CD14-positive monocyte (primary cell): ENCODE measurements at regions not wholly inside any gene's neighbourhood (a gene's known extent, or its start where the extent isn't known, plus 50 kb on each side); places are given as distances from the start of the nearest gene placed in this dataset.

ENCODE experiments used
- DNase-seq, 3 donors: peaks; one replicate each; pipeline ENCODE4 v3.0.0-alpha.2; 2011 to 2022
- H2AFZ ChIP-seq: 2 replicates; pipeline ENCODE4 v1.6.0; 2012; ENCODE audit warnings: mild to moderate bottlenecking, low read depth, low read length, inconsistent platforms; ENCODE audit not compliant: insufficient read depth, poor library complexity, severe bottlenecking
- H3K27ac ChIP-seq, 2 donors: 1 replicate in 1 of 2; 2 replicates in 1 of 2; pipeline ENCODE4 v1.5.1; 2012 to 2013; ENCODE audit warnings: low read length in 2 of 2, control low read depth in 1 of 2, inconsistent platforms in 1 of 2, low read depth in 1 of 2, mild to moderate bottlenecking in 1 of 2
- H3K27me3 ChIP-seq, 2 donors: one replicate each; pipeline versions ENCODE4 v1.6.0 to v1.6.1; 2011 to 2013; ENCODE audit warnings: low read length in 2 of 2; ENCODE audit not compliant: control insufficient read depth in 2 of 2, insufficient read depth in 2 of 2
- H3K36me3 ChIP-seq, 2 donors: replicated peaks in 1 of 2; 1 replicate in 1 of 2; 2 replicates in 1 of 2; pipeline versions ENCODE4 v1.5.1 to v1.6.1; 2012 to 2013; ENCODE audit warnings: low read length in 2 of 2, control low read depth in 1 of 2, inconsistent platforms in 1 of 2, mild to moderate bottlenecking in 1 of 2; ENCODE audit not compliant: insufficient read depth in 2 of 2, control insufficient read depth in 1 of 2
- H3K4me1 ChIP-seq, 2 donors: 1 replicate in 1 of 2; 2 replicates in 1 of 2; pipeline versions ENCODE4 v1.5.1 to v1.6.1; 2012 to 2013; ENCODE audit warnings: low read length in 2 of 2, control low read depth in 1 of 2, inconsistent platforms in 1 of 2, mild to moderate bottlenecking in 1 of 2, moderate library complexity in 1 of 2; ENCODE audit not compliant: insufficient read depth in 2 of 2, control insufficient read depth in 1 of 2
- H3K4me2 ChIP-seq: replicated peaks from 2 replicates; pipeline ENCODE3; 2012; ENCODE audit warnings: low read length, moderate library complexity, mild to moderate bottlenecking; ENCODE audit not compliant: poor library complexity, severe bottlenecking; ENCODE audit errors: extremely low read depth
- H3K4me3 ChIP-seq, 3 experiments: fragments of 200-600 bp in 1 of 3; sonication (generic) in 1 of 3; replicated peaks in 1 of 3; 1 replicate in 2 of 3; 2 replicates in 1 of 3; pipeline ENCODE4 v1.5.1; 2011 to 2013; ENCODE audit warnings: low read length in 3 of 3, mild to moderate bottlenecking in 3 of 3, control low read depth in 2 of 3, low read depth in 2 of 3, inconsistent platforms in 1 of 3, moderate library complexity in 1 of 3
- H3K79me2 ChIP-seq: 2 replicates; pipeline ENCODE4 v1.6.0; 2012; ENCODE audit warnings: mild to moderate bottlenecking, control low read depth, inconsistent platforms, low read length, moderate library complexity; ENCODE audit not compliant: insufficient read depth
- H3K9ac ChIP-seq: 2 replicates; pipeline ENCODE4 v1.6.0; 2017; ENCODE audit warnings: low read length, mild to moderate bottlenecking; ENCODE audit not compliant: insufficient read depth, poor library complexity, severe bottlenecking
- H3K9me3 ChIP-seq, 2 donors: replicated peaks in 1 of 2; 1 replicate in 1 of 2; 2 replicates in 1 of 2; pipeline versions ENCODE4 v1.5.1 to v1.6.1; 2012 to 2013; ENCODE audit warnings: low read length in 2 of 2, control low read depth in 1 of 2; ENCODE audit not compliant: control insufficient read depth in 1 of 2, insufficient read depth in 1 of 2
- H4K20me1 ChIP-seq: 2 replicates; pipeline ENCODE4 v1.6.0; 2012; ENCODE audit warnings: mild to moderate bottlenecking, low read length, control low read depth, moderate library complexity; ENCODE audit not compliant: insufficient read depth
- H3K27ac Mint-ChIP-seq, 7 donors: one replicate each; pipeline ENCODE4 v1.8.0; 2020; ENCODE audit warnings: mild to moderate bottlenecking in 7 of 7, mixed read lengths in 7 of 7, moderate library complexity in 6 of 7, inconsistent platforms in 2 of 7
- H3K27me3 Mint-ChIP-seq, 3 donors: one replicate each; pipeline ENCODE4 v1.8.0; 2021 to 2022; ENCODE audit warnings: low read depth in 3 of 3, mild to moderate bottlenecking in 3 of 3, mixed read lengths in 3 of 3, moderate library complexity in 3 of 3, inconsistent platforms in 1 of 3
- H3K36me3 Mint-ChIP-seq, 2 donors: one replicate each; pipeline ENCODE4 v1.8.0; 2020; ENCODE audit warnings: mixed read lengths in 2 of 2, inconsistent platforms in 1 of 2, mild to moderate bottlenecking in 1 of 2
- H3K4me1 Mint-ChIP-seq: one replicate; pipeline ENCODE4 v1.8.0; 2020; ENCODE audit warnings: mild to moderate bottlenecking, mixed read lengths
- H3K4me3 Mint-ChIP-seq, 2 donors: one replicate each; pipeline ENCODE4 v1.8.0; 2020; ENCODE audit warnings: mild to moderate bottlenecking in 2 of 2, mixed read lengths in 2 of 2, moderate library complexity in 1 of 2
- H3K9me3 Mint-ChIP-seq, 7 donors: one replicate each; pipeline ENCODE4 v1.8.0; 2020 to 2022; ENCODE audit warnings: mixed read lengths in 7 of 7, mild to moderate bottlenecking in 6 of 7, moderate library complexity in 6 of 7, inconsistent platforms in 2 of 7
- CTCF ChIP-seq: fragments of 200-600 bp; IDR thresholded peaks from one replicate; pipeline ENCODE4 v1.8.0; 2022; ENCODE audit warnings: antibody characterized with exemption, mild to moderate bottlenecking
- WGBS: methylation state at CpG from one replicate; pipeline ENCODE4 v1.1.5; 2013; ENCODE audit warnings: missing lambda C conversion rate; ENCODE audit not compliant: insufficient coverage; 5-methylcytosine and 5-hydroxymethylcytosine counted together
- intact Hi-C, 2 donors: fragments of 100-400 bp; cut with micrococcal nuclease; formaldehyde crosslinking; loops; one replicate each; pipeline versions ENCODE4 v1.15.0 to v1.15.1; 2023

- intact Hi-C loops = no loop called here
- Histone ChIP-seq H3K27ac (no peak overlapping the region), H3K36me3 (no peaks in the 10 kb centered on the region), H3K9ac (no peak overlapping the region), H3K27me3 (no peaks in the 10 kb centered on the region), H4K20me1 (no peaks in the 10 kb centered on the region), H3K9me3 (no peaks in the 10 kb centered on the region), H3K4me1 (no peaks in the 10 kb centered on the region), H3K79me2 (no peaks in the 10 kb centered on the region), H3K4me3 (no peak overlapping the region), H3K4me2 (no peak overlapping the region), H2AFZ (no peak overlapping the region)
- peaks cover 16% of the 10 kb centered on the region for H3K4me1 Mint-ChIP-seq
- peaks cover 0 to 3% (median 2%) of the 10 kb centered on the region in 3 donors for H3K27me3 Mint-ChIP-seq
- H3K27ac Mint-ChIP-seq = peak overlapping the region in 1 of 7 donors; percentile 52
- WGBS = 0% methylated on average over 1 of the region's 5 CpGs
- no peak for DNase-seq
- H3K4me3 Mint-ChIP-seq = no peak overlapping the region
- no peak for TF ChIP-seq CTCF
- H3K36me3 Mint-ChIP-seq = no peaks in the 10 kb centered on the region
- H3K9me3 Mint-ChIP-seq = no peaks in the 10 kb centered on the region
Measured at GRCh38 chr3:177679568-177680471, 482.5 kb upstream of the TBL1XR1 start.

- no peaks in the 10 kb centered on the region for H3K9me3 ChIP-seq
- DNase-seq = no peak
- intact Hi-C loops = no loop called here
- no peak overlapping the region for H3K9ac ChIP-seq
- Mint-ChIP-seq H3K4me1 (peaks cover 16% of the 10 kb centered on the region), H3K9me3 (no peaks in the 10 kb centered on the region), H3K27me3 (peaks cover 0 to 3% (median 2%) of the 10 kb centered on the region in 3 donors), H3K36me3 (no peaks in the 10 kb centered on the region), H3K4me3 (no peak overlapping the region), H3K27ac (no peak overlapping the region)
- WGBS = no CpG with 5 or more reads among the region's 1 CpG
- no peak overlapping the region for H3K4me3 ChIP-seq
- H3K4me2 ChIP-seq = no peak overlapping the region
- no peak overlapping the region for H2AFZ ChIP-seq
- no peaks in the 10 kb centered on the region for H3K4me1 ChIP-seq
- H3K36me3 ChIP-seq = no peaks in the 10 kb centered on the region
- H4K20me1 ChIP-seq = no peaks in the 10 kb centered on the region
- no peaks in the 10 kb centered on the region for H3K27me3 ChIP-seq
- TF ChIP-seq CTCF = no peak
- no peaks in the 10 kb centered on the region for H3K79me2 ChIP-seq
- H3K27ac ChIP-seq = no peak overlapping the region
Measured at GRCh38 chr3:177680472-177680821, 483.2 kb upstream of the TBL1XR1 start.
